Heart right ventricle (tissue), 16 donors: ENCODE measurements at regions not wholly inside any gene's neighbourhood (a gene's known extent, or its start where the extent isn't known, plus 50 kb on each side); places are given as distances from the start of the nearest gene placed in this dataset.

ENCODE experiments used
- ATAC-seq, 8 donors: fragments of 200-7000 bp; cut with Tn5 transposase; one replicate each; pipeline ENCODE4 v1.9.1; 2020; ENCODE audit warnings: mild to moderate bottlenecking in 8 of 8, moderate library complexity in 8 of 8, moderate number of reproducible peaks in 1 of 8
- DNase-seq, 2 donors: peaks; one replicate each; pipeline ENCODE4 v3.0.0-alpha.2; 2020
- H3K27ac ChIP-seq, 10 donors: fragments of 200-600 bp; sonication (generic) in 2 of 10; one replicate each; pipeline versions ENCODE4 v1.5.0 to v1.8.0; 2020 to 2022; ENCODE audit warnings: mild to moderate bottlenecking in 3 of 10
- H3K27me3 ChIP-seq, 7 donors: fragments of 200-600 bp; one replicate each; pipeline ENCODE4 v1.8.0; 2021 to 2022; ENCODE audit warnings: mild to moderate bottlenecking in 2 of 7
- H3K36me3 ChIP-seq, 9 donors: fragments of 200-600 bp; sonication (generic) in 1 of 9; one replicate each; pipeline versions ENCODE4 v1.5.0 to v1.8.0; 2020 to 2022; ENCODE audit warnings: mild to moderate bottlenecking in 2 of 9
- H3K4me1 ChIP-seq, 9 donors: fragments of 200-600 bp; sonication (generic) in 1 of 9; one replicate each; pipeline versions ENCODE4 v1.5.0 to v1.8.0; 2020 to 2022; ENCODE audit warnings: mild to moderate bottlenecking in 4 of 9
- H3K4me3 ChIP-seq, 10 donors: fragments of 200-600 bp; sonication (generic) in 2 of 10; one replicate each; pipeline versions ENCODE4 v1.5.0 to v1.8.0; 2020 to 2022; ENCODE audit warnings: mild to moderate bottlenecking in 7 of 10, moderate library complexity in 2 of 10
- H3K9me3 ChIP-seq, 11 donors: fragments of 200-600 bp in 10 of 11; sonication (generic) in 2 of 11; one replicate each; pipeline versions ENCODE4 v1.5.0 to v1.8.0; 2013 to 2022; ENCODE audit warnings: mild to moderate bottlenecking in 2 of 11, control low read depth in 1 of 11, moderate library complexity in 1 of 11
- CTCF ChIP-seq, 9 donors: fragments of 200-600 bp; sonication (generic) in 2 of 9; IDR thresholded peaks; one replicate each; pipeline versions ENCODE4 v1.5.0 to v1.8.0; 2021 to 2022; ENCODE audit warnings: antibody characterized with exemption in 9 of 9, mild to moderate bottlenecking in 5 of 9, moderate library complexity in 1 of 9
- WGBS, 2 donors: extraction: QIAGEN DNeasy Blood & Tissue Kit; methylation state at CpG; one replicate each; pipeline ENCODE4 v1.1.7; 2013; ENCODE audit warnings: inconsistent platforms in 1 of 2; 5-methylcytosine and 5-hydroxymethylcytosine counted together
- intact Hi-C, 10 donors: fragments of 100-400 bp; cut with DNase I; formaldehyde crosslinking; loops; one replicate each; pipeline versions ENCODE4 v1.11.1 to v1.14.2; 2022
- donor health status: Arrhythmogenic right ventricular cardiomyopathy.
- donor health status: ischemic (EF 13 %, LVEDD 7.1; RV severe dilation, severe dysfunction).
- donor health status: healthy with polysubstance abuse.
- donor health status: DM: no; HTN: yes; CAD: no.
- donor health status: DM: no; HTN: no; CAD: no.
- donor health status: ischemic (EF 25% LVEDD 6.9; RV normal size, moderate dysfunction).
- donor health status: ischemic (EF 25% LVEDD 5.7; RV mildly dilated, moderate dysfunction).
- donor health status: healthy.
- donor health status: DM: yes; HTN: yes; CAD: no.
- donor health status: Ischemic cardiomyopathy.
- donor health status: ischemic (EF 35%, LVEDD 5.7; RV mildly dilated, moderate dysfunction).
- donor health status: nonischemic (EF 11% LVEDD 7.7; RV severe dilation, severe dysfunction).
- donor health status: DM: yes; HTN: yes; CAD: no.
- donor health status: PGD.
- donor health status: ischemic (EF 29% LVEDD 5.4; RV normal size, mild dysfunction).
- donor health status: nonischemic (EF 23%, LVEDD 6.1; RV moderate dilation, normal function).

GRCh38 chr2:192246297-192246696, 51.6 kb upstream of the TMEFF2 start:
- Histone ChIP-seq H3K9me3 (no peaks in the 10 kb centered on the region), H3K27me3 (no peaks in the 10 kb centered on the region), H3K36me3 (no peaks in the 10 kb centered on the region), H3K4me3 (no peak overlapping the region), H3K4me1 (no peaks in the 10 kb centered on the region), H3K27ac (no peak overlapping the region)
- no peak for TF ChIP-seq CTCF (IDR thresholded peaks at IDR 0.05)
- no peak for DNase-seq
- intact Hi-C loops = no loop called here
- peak in 1 of 8 donors; percentile 67 for ATAC-seq
- WGBS, 2 donors = 82 to 89% methylated on average over 3 of the region's 3 CpGs

GRCh38 chr2:192245329-192245728, 50.6 kb upstream of the TMEFF2 start:
- Histone ChIP-seq H3K4me1 (no peaks in the 10 kb centered on the region), H3K4me3 (no peak overlapping the region), H3K36me3 (no peaks in the 10 kb centered on the region), H3K27ac (no peak overlapping the region), H3K9me3 (no peaks in the 10 kb centered on the region), H3K27me3 (no peaks in the 10 kb centered on the region)
- no peak for TF ChIP-seq CTCF (IDR thresholded peaks at IDR 0.05)
- WGBS, 2 donors = 73 to 76% methylated on average over 3 of the region's 3 CpGs
- DNase-seq = peak in 1 of 2 donors; percentile 4
- intact Hi-C loops = no loop called here
- ATAC-seq = peak in 3 of 8 donors; percentile 27 to 67 (median 52)
